GM18519 (cell line): ENCODE measurements at regions not wholly inside any gene's neighbourhood (a gene's known extent, or its start where the extent isn't known, plus 50 kb on each side); places are given as distances from the start of the nearest gene placed in this dataset.

Source experiments
- ATAC-seq: cut with Tn5 transposase; IDR thresholded peaks from one replicate; pipeline ENCODE4 v1.9.1; 2021; ENCODE audit warnings: mild to moderate bottlenecking, moderate library complexity; ENCODE audit not compliant: unreplicated experiment, low FRiP score

GRCh38 chr4:24705016-24705753, 90.2 kb upstream of the SOD3 start:
- ATAC-seq, result no peak

DNA sequence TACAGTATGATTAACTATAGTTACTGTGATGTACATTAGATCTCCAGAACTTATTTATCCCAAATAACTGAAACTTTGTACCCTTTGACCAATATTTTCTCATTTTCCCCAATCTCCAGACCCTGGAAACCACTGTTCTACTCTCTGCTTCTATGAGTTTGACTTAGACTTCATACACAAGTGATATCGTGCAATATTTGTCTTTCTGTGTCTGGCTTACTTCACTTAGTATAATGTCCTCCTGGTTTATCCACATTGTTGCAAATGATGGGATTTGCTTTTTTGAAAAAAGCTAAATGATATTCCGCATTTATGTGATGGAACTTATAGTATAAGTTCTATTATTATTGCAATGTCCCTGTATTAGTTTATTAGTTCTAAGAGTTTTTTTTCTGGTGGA, 81.8 kb upstream of the SOD3 start:
- ATAC-seq, result no peak

- no peak for ATAC-seq
These were observed 75.8 kb upstream of the SOD3 start for GRCh38 chr4:24719615-24720014.

GRCh38 chr4:24720436-24720835, 74.9 kb upstream of the SOD3 start:
- no peak for ATAC-seq

DNA sequence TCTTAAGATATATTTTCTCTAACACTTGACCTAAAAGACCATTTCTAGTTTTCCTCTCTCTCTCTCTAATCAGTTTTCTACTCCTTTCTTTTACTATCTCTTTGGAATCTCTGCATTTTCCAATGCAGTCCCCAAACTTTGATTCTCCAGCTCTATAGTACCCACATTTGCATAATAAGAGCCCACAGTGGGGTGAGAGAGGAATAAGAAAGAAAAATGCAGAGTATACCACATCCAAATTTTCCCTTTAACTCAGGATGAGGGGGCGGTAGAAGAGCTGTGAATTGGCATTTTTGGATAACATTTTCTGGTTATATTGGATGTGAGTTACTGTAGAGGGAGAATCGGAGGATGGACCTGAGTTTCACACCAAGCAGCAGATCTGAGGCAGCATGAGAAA, 74.4 kb upstream of the SOD3 start:
- ATAC-seq, result no peak

GRCh38 chr4:24722026-24722568, 73.3 kb upstream of the SOD3 start:
- no peak for ATAC-seq

DNA sequence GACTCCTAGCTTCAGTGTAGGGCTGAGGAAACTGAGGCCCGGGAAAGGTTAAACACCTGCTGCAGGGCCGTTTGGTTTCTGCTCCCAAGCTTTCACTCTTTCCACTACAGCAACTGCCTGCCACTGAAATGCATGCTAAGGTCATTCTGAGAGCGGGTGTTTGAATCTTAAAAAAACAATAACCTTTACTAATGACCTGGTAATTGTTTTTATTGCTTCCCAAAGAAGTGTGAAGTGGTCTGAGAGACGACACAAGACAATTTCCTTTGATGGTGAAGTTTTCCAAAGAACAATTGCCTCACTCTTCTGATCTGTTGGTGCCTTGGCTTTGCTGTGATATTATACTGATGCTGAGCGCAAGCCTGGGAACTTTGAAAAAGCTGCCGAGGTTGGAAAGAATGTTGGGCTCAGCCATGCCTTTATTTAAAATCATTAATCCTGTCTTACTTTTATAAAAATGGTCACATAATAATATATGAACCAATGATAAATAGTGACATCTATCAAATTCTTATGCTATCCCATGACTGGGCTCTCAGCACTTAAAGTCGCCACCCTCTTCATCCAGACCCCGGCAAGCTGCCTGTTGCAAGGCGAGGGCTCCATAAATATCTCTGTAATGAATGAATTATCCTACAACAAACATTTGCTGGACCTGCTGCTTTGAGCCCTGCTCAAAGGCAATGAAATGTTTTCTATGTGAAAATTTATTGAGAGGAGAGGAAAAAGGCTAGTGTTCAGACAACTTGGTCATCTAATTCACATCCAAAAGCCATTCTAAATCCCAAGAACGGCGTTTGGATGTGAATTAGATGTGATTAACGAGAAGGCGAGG, 67.8 kb upstream of the SOD3 start:
- ATAC-seq, result no peak

DNA sequence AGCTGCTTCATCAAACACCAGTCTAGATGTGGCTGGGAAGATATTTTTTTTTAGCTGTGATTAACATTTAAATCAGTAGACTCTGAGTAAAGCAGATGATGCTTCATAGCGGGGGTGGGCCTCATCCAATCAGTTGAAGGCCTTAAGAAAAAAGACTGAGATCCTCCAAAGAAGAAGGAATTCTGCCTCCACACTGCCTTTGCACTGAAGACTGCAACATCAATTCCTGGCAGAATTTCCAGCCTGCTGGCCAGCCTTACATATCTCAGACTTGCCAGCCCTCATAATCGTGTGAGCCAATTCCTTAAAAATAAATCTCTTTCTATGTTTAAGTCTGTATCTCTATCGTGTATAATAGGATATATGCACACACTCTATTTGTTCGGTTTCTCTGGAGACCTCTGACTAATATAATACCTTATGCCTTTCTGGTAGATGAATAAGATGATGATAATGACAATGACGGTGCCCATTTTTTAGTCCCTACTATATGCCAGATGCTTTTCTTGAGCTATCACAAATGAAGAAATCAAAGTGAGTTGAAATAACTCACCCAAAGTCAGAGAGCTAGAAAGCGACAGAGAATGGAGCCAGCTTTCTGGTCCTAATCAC, 66.1 kb upstream of the SOD3 start:
- no peak for ATAC-seq

DNA sequence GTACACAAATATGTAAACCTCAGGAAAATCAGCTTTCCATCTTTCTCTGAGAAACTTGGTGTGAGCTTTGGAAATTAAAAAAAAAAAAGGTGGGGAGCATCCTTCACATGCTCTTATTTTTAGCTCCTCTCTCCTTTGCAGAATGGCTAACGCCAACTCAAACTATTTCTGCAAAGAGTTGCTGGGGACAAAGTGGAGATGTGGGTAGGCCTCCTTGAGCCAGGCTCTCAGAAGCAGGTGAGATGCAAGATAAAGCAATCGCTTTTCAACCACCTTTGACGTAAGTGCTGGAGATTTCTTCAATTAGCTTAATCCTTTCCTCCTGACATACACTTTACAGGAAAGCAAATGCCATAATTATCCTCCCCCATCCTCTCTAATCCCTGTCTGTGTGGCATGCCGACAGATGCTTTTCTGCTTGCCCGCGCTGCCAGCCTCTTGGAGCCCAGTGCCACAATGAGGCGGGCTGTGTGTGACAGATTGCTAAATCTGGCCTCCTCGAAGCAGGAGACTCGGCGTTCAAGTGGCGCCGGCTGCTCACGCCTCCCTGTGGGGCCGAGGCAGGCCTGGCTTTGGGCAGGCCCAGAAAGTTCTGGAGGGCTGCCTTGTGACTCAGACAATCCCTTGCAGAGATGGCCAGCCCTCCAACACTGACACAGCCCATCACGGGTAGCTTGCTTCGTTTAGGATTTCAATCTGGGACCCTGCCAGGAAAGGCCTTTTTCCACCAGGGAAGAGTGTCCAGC, 64.9 kb upstream of the SOD3 start:
- no peak for ATAC-seq

DNA sequence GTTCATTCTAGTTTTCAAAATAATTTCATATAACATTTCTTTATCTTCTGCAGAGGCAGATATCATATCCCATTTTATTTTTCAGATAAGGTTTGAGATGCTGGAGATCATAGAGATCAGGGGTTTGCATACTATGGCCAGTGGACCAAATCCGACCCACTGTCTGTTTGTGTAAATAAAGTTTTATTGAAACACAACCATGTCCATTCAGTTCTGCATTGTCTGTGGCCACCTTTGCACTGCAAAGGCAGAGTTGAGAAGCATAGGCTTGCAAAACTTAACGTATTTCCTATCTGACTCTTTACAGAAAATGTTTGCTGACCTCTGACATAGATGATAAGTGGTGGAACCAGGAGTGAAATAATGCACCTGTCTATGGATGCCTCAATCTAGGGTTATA, 63.9 kb upstream of the SOD3 start:
- no peak for ATAC-seq

DNA sequence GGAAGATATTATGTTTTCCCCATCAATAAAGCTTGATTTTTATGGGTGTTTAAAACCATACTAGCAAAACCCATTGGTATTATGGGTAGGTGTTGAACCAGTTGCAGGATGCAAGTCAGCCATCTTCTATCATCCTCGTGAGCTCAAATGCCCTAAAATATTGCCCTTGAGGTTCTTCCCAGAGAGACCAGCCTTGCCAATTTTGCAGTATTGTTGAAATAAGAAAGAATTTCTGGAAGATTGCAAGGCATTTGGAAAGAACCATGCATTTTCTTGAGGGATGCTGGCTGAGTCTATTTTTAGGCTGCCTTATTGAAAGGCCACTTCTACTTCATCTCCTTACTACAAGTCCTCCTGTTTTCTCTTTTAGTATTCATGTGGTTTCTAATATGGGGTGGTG, 60.9 kb upstream of the SOD3 start:
- ATAC-seq, result no peak

- no peak for ATAC-seq
These were observed 59.3 kb upstream of the SOD3 start for GRCh38 chr4:24736066-24736465.

DNA sequence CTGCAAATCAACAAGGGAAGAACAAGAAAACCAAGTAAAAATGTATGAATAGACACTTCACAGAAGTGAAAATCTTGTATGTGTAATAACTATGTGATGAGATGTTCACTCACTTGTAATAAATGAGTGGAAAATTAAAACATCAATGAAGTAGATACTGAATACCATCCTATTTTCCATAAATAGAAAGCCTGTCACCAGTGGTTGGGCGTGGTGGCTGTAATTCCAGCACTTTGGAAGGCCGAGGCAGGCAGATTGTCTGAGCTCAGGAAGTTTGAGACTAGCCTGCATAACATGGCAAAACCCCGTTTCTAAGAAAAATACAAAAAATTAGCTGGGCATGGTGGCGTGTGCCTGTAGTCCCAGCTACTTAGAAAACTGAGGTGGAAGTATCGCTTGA, 53.5 kb upstream of the SOD3 start:
- ATAC-seq, result no peak

DNA sequence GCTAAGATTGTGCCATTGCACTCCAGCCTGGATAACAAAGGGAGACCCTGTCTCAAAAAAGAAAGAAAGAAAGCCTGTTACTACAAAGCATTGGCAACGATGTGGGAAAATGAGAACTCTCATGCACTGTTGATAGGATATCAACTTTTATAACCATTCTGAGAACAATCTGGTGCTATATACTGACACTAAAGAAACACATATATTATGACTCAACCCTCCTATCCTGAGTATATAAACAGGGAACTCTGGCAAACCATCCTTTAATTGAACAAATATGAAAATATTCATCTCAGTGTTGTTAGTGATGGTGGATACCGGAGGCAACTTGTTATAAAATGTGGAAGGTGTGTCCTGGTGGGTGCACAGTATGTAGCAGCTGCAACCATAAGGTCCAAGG, 53.0 kb upstream of the SOD3 start:
- ATAC-seq, result no peak

GRCh38 chr4:24742773-24743172, 52.6 kb upstream of the SOD3 start:
- ATAC-seq, result no peak

GRCh38 chr4:24743206-24743605, 52.2 kb upstream of the SOD3 start:
- ATAC-seq, result no peak

- ATAC-seq, result no peak
These were observed 51.4 kb upstream of the SOD3 start for GRCh38 chr4:24743927-24744326.

DNA sequence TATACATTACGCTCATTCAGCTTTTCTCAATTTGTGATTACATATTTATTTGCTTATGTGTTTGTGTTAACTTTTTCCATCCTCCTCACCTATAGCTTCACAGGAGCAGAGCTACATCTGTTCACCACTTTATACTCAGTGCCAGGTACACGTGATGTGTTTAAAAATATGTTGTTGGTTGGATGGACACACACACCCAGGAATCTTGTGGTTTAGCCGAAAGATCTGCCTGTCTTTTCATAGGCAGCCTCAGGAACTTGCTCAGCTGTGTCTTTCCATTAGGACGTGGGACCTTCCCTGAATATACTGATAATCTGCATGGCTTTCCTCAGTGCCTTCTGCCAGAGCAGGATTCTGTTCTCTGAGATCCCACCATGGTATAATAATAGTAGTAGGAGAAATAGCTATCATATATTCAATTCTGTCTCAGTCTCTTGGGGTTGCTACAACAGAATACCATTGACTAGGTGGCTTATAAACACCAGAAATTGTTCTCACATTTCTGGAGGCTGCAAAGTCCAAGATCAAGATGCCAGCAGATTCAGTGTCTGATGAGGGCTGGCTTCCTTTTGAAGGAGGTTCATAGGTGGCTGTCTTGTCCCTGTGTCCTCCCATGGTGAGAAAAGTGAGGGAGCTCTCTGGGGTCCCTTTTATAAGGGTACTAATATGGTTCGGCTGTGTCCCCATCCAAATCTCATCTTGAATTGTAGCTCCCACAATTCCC, 50.0 kb upstream of the SOD3 start:
- ATAC-seq, result no peak
